ENCODE measurements at regions not wholly inside any gene's neighbourhood (a gene's known extent, or its start where the extent isn't known, plus 50 kb on each side); places are given as distances from the start of the nearest gene placed in this dataset.

GRCh38 chr17:83160443-83161297 is 81.3 kb downstream of the METRNL start:
- no CpG with 5 or more reads among the region's 19 CpGs for WGBS, 2 donors (ENCODE audit: extremely low coverage in 2 of 2, insufficient read length in 2 of 2, insufficient replicate concordance in 1 of 2)
- Histone ChIP-seq H2AK5ac (ENCODE audit: low read depth, low read length) (no peak overlapping the region), H3K27ac (replicated peaks; ENCODE audit: low read length) (no peak overlapping the region), H3K4me3 (ENCODE audit: low read length in 2 of 2) (no peak overlapping the region), H2BK15ac (ENCODE audit: low read length) (no peak overlapping the region), H3K4me1 (ENCODE audit: control insufficient read depth in 2 of 2, insufficient read depth in 1 of 2, low read depth in 1 of 2, low read length in 2 of 2) (no peaks in the 10 kb centered on the region), H3K23ac (ENCODE audit: low read depth, low read length, poor library complexity) (peak overlapping the region; percentile 55), H3K9ac (ENCODE audit: low read depth, low read length, poor library complexity) (no peak overlapping the region), H3K4me2 (ENCODE audit: insufficient read depth, low read length, poor library complexity, severe bottlenecking) (no peak overlapping the region), H3K27me3 (ENCODE audit: control insufficient read depth in 3 of 3, insufficient read depth in 3 of 3, low read depth in 1 of 3, low read length in 3 of 3) (peaks cover 0 to 11% (median 0%) of the 10 kb centered on the region in 3 experiments), H3K36me3 (replicated peaks in 1 of 2; ENCODE audit: control insufficient read depth in 2 of 2, insufficient read depth in 2 of 2, low read length in 2 of 2) (no peaks in the 10 kb centered on the region), H3K9me3 (replicated peaks in 1 of 2; ENCODE audit: control insufficient read depth in 2 of 2, insufficient read depth in 1 of 2, low read depth in 1 of 2, low read length in 2 of 2) (peaks cover 0 to 10% of the 10 kb centered on the region in 2 donors), H2BK120ac (ENCODE audit: low read depth, low read length) (no peak overlapping the region), H2BK12ac (ENCODE audit: low read length) (no peak overlapping the region), H3K4ac (ENCODE audit: low read length) (no peak overlapping the region), H4K91ac (ENCODE audit: low read depth, low read length, poor library complexity) (no peak overlapping the region), H3K18ac (ENCODE audit: low read length) (peak overlapping the region; percentile 64), H3K79me1 (ENCODE audit: low read depth, low read length) (no peaks in the 10 kb centered on the region), H2BK5ac (ENCODE audit: low read length) (no peak overlapping the region), H3K14ac (ENCODE audit: low read length) (peak overlapping the region; percentile 56), H2AFZ (ENCODE audit: low read length) (peak overlapping the region; percentile 0), H4K8ac (ENCODE audit: low read depth, low read length) (no peak overlapping the region)
- DNase-seq (ENCODE audit: low spot score), result no peak

- Histone ChIP-seq H4K91ac (ENCODE audit: low read depth, low read length, poor library complexity) (no peak overlapping the region), H3K27ac (replicated peaks; ENCODE audit: low read length) (no peak overlapping the region), H4K8ac (ENCODE audit: low read depth, low read length) (no peak overlapping the region), H3K4ac (ENCODE audit: low read length) (no peak overlapping the region), H3K79me1 (ENCODE audit: low read depth, low read length) (no peaks in the 10 kb centered on the region), H3K18ac (ENCODE audit: low read length) (peak overlapping the region; percentile 64), H3K23ac (ENCODE audit: low read depth, low read length, poor library complexity) (no peak overlapping the region), H3K4me1 (ENCODE audit: control insufficient read depth in 2 of 2, insufficient read depth in 1 of 2, low read depth in 1 of 2, low read length in 2 of 2) (no peaks in the 10 kb centered on the region), H2BK120ac (ENCODE audit: low read depth, low read length) (no peak overlapping the region), H2BK5ac (ENCODE audit: low read length) (no peak overlapping the region), H3K4me3 (ENCODE audit: low read length in 2 of 2) (no peak overlapping the region), H3K36me3 (replicated peaks in 1 of 2; ENCODE audit: control insufficient read depth in 2 of 2, insufficient read depth in 2 of 2, low read length in 2 of 2) (no peaks in the 10 kb centered on the region), H3K4me2 (ENCODE audit: insufficient read depth, low read length, poor library complexity, severe bottlenecking) (no peak overlapping the region), H3K9ac (ENCODE audit: low read depth, low read length, poor library complexity) (no peak overlapping the region), H2BK12ac (ENCODE audit: low read length) (no peak overlapping the region), H3K27me3 (ENCODE audit: control insufficient read depth in 3 of 3, insufficient read depth in 3 of 3, low read depth in 1 of 3, low read length in 3 of 3) (peaks cover 0 to 11% (median 0%) of the 10 kb centered on the region in 3 experiments), H3K14ac (ENCODE audit: low read length) (peak overlapping the region; percentile 56), H2BK15ac (ENCODE audit: low read length) (no peak overlapping the region), H2AFZ (ENCODE audit: low read length) (peak overlapping the region; percentile 0), H2AK5ac (ENCODE audit: low read depth, low read length) (no peak overlapping the region), H3K9me3 (replicated peaks in 1 of 2; ENCODE audit: control insufficient read depth in 2 of 2, insufficient read depth in 1 of 2, low read depth in 1 of 2, low read length in 2 of 2) (peaks cover 0 to 10% of the 10 kb centered on the region in 2 donors)
- WGBS, 2 donors (ENCODE audit: extremely low coverage in 2 of 2, insufficient read length in 2 of 2, insufficient replicate concordance in 1 of 2), result no CpG with 5 or more reads among the region's 14 CpGs
- DNase-seq (ENCODE audit: low spot score), result no peak
Observed at GRCh38 chr17:83161298-83162034, 82.1 kb downstream of the METRNL start.

DNA sequence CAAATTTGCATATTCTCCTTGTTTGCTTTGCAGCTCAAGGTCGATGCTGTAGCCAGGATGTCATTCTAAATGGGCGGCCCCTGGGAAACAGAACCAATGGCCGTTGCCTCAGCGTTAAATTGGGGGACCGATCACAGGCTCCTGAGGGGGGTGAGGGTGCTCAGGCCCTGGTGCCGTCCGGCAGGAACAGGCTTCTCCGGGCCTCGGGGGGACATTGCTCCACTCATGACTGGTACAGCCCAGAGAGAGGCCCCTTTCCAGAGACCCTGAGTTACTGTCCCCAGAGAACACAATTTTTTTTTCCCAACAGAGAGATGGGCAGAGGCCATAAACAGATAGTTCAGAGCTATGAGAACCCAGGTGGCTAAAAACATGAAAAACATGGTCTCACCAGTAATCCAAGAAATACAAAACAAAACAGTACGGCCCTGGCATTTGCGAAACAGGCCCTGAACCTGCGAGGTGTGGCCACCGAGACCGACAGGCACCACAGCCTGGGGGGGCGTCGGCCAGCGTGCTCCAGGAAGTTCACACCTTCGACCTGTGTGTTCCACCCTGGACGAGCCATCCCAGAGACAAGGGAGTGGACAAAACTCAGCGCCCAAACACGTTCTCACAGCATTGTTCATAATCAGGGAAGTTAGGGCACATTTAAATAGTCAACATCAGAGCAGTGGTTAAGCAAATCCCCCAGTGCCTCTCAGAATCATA is 82.8 kb downstream of the METRNL start:
- Histone ChIP-seq H3K27ac (replicated peaks; ENCODE audit: low read length) (no peak overlapping the region), H3K79me1 (ENCODE audit: low read depth, low read length) (no peaks in the 10 kb centered on the region), H3K4me3 (ENCODE audit: low read length in 2 of 2) (no peak overlapping the region), H3K9ac (ENCODE audit: low read depth, low read length, poor library complexity) (no peak overlapping the region), H4K8ac (ENCODE audit: low read depth, low read length) (no peak overlapping the region), H3K36me3 (replicated peaks in 1 of 2; ENCODE audit: control insufficient read depth in 2 of 2, insufficient read depth in 2 of 2, low read length in 2 of 2) (no peaks in the 10 kb centered on the region), H2BK5ac (ENCODE audit: low read length) (no peak overlapping the region), H2BK120ac (ENCODE audit: low read depth, low read length) (no peak overlapping the region), H2AK5ac (ENCODE audit: low read depth, low read length) (no peak overlapping the region), H3K27me3 (ENCODE audit: control insufficient read depth in 3 of 3, insufficient read depth in 3 of 3, low read depth in 1 of 3, low read length in 3 of 3) (peaks cover 0 to 11% (median 0%) of the 10 kb centered on the region in 3 experiments), H2BK15ac (ENCODE audit: low read length) (no peak overlapping the region), H3K4me1 (ENCODE audit: control insufficient read depth in 2 of 2, insufficient read depth in 1 of 2, low read depth in 1 of 2, low read length in 2 of 2) (no peaks in the 10 kb centered on the region), H2AFZ (ENCODE audit: low read length) (no peak overlapping the region), H3K14ac (ENCODE audit: low read length) (no peak overlapping the region), H2BK12ac (ENCODE audit: low read length) (no peak overlapping the region), H4K91ac (ENCODE audit: low read depth, low read length, poor library complexity) (no peak overlapping the region), H3K4ac (ENCODE audit: low read length) (no peak overlapping the region), H3K4me2 (ENCODE audit: insufficient read depth, low read length, poor library complexity, severe bottlenecking) (no peak overlapping the region), H3K18ac (ENCODE audit: low read length) (no peak overlapping the region), H3K9me3 (replicated peaks in 1 of 2; ENCODE audit: control insufficient read depth in 2 of 2, insufficient read depth in 1 of 2, low read depth in 1 of 2, low read length in 2 of 2) (peaks cover 0 to 10% of the 10 kb centered on the region in 2 donors), H3K23ac (ENCODE audit: low read depth, low read length, poor library complexity) (no peak overlapping the region)
- DNase-seq (ENCODE audit: low spot score), result no peak
- no CpG with 5 or more reads among the region's 21 CpGs for WGBS, 2 donors (ENCODE audit: extremely low coverage in 2 of 2, insufficient read length in 2 of 2, insufficient replicate concordance in 1 of 2)

Data from neuronal stem cell (in vitro differentiated cells).